GM21619 (cell line): ENCODE measurements at regions not wholly inside any gene's neighbourhood (a gene's known extent, or its start where the extent isn't known, plus 50 kb on each side); places are given as distances from the start of the nearest gene placed in this dataset.

ENCODE experiments used
- ATAC-seq: cut with Tn5 transposase; IDR thresholded peaks from one replicate; pipeline ENCODE4 v1.9.1; 2021; ENCODE audit not compliant: unreplicated experiment

- no peak for ATAC-seq
Observed at GRCh38 chr2:41958775-41959174, 89.0 kb upstream of the PKDCC start.

GRCh38 chr2:41959760-41960159 lies 88.1 kb upstream of the PKDCC start:
- ATAC-seq, result no peak

GRCh38 chr2:41962922-41963622 lies 84.7 kb upstream of the PKDCC start:
- no peak for ATAC-seq

- ATAC-seq, result no peak
Observed at GRCh38 chr2:41963661-41964525, 83.9 kb upstream of the PKDCC start.

GRCh38 chr2:41965173-41965908 lies 82.5 kb upstream of the PKDCC start:
- no peak for ATAC-seq

- no peak for ATAC-seq
Observed at GRCh38 chr2:41965909-41966295, 81.9 kb upstream of the PKDCC start.

- no peak for ATAC-seq
Observed at GRCh38 chr2:41966431-41966893, 81.4 kb upstream of the PKDCC start.

GRCh38 chr2:41966920-41967319 lies 80.9 kb upstream of the PKDCC start:
- ATAC-seq, result no peak

- ATAC-seq, result no peak
Observed at GRCh38 chr2:41967476-41968181, 80.2 kb upstream of the PKDCC start.

GRCh38 chr2:41968182-41968578 lies 79.6 kb upstream of the PKDCC start:
- no peak for ATAC-seq

GRCh38 chr2:41970988-41971660 lies 76.7 kb upstream of the PKDCC start:
- no peak for ATAC-seq

- no peak for ATAC-seq
Observed at GRCh38 chr2:41972179-41972578, 75.6 kb upstream of the PKDCC start.

- no peak for ATAC-seq
Observed at GRCh38 chr2:41972819-41973218, 75.0 kb upstream of the PKDCC start.

- ATAC-seq, result no peak
Observed at GRCh38 chr2:41973871-41974270, 74.0 kb upstream of the PKDCC start.

GRCh38 chr2:41981417-41981816 lies 66.4 kb upstream of the PKDCC start:
- ATAC-seq, result no peak

GRCh38 chr2:41985573-41986095 lies 62.2 kb upstream of the PKDCC start:
- ATAC-seq, result no peak

GRCh38 chr2:41989501-41990180 lies 58.2 kb upstream of the PKDCC start:
- no peak for ATAC-seq

- ATAC-seq, result no peak
Observed at GRCh38 chr2:41990245-41990644, 57.6 kb upstream of the PKDCC start.

GRCh38 chr2:41990688-41991087 lies 57.1 kb upstream of the PKDCC start:
- no peak for ATAC-seq
